ENCODE measurements at regions not wholly inside any gene's neighbourhood (a gene's known extent, or its start where the extent isn't known, plus 50 kb on each side); places are given as distances from the start of the nearest gene placed in this dataset.
"Not testable (repeated sequence)": the region's sequence is repeated elsewhere in the genome, so short reads cannot be mapped to it uniquely, and the experiment has no call there.

DNA sequence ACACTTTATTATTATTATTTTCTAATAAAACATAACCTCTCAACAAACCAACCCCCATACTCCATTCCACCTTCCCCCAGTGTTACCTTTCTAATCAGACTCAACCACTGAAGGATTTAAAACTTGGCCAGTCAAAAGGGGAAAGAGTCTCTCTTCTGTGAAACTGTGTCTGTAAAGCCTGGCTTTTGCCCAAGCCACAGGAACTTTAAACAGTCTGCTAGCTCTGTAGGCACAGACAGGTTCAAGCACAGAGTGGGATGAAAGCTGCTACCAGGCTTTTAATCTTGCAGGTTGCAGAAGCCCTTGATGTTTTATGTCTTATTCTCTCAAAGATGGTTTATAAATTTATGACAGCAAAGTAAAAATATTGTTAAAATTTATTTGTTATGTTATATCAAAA, 585.7 kb downstream of the TENT5A start:
- FAIRE-seq: no peak
- DNase-seq (ENCODE audit: insufficient read length, low spot score): no peak

DNA sequence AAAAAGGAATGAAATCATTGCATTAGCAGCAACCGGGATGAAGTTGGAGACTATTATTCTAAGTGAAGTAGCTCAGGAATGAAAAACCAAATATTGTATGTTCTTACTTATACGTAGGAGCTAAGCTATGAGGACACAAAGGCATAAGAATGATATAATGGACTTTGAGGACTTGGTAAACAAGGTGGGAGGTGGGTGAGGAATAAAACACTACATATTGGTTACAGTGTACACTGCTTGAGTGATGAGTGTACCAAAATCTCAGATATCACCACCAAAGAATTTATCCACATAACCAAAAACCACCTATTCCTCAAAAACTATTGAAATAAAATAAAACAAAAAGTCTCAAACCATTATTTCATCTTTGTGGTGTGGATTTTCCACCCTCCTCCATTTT, 593.5 kb downstream of the TENT5A start:
- DNase-seq (ENCODE audit: insufficient read length, low spot score) (no peak), FAIRE-seq (no peak)

DNA sequence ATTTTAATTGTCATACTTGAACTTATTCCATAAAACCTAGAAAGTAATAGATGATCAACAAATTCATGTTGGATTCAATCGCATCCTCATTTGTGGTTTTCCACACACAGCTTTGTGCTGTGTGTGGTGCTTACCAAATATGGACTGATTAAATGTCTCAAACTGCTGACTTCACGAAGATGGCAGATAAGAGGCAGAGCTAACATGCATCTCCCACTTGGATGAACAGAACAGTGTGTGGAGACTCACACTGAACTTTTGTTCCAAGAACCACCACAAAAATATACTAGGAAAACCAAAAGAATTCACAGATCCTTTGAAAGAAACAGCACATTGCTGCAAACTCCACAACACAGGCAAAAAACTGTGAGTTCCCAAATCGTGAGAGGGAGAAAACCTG, 603.7 kb downstream of the TENT5A start:
- FAIRE-seq: no peak
- DNase-seq (ENCODE audit: insufficient read length, low spot score): no peak

DNA sequence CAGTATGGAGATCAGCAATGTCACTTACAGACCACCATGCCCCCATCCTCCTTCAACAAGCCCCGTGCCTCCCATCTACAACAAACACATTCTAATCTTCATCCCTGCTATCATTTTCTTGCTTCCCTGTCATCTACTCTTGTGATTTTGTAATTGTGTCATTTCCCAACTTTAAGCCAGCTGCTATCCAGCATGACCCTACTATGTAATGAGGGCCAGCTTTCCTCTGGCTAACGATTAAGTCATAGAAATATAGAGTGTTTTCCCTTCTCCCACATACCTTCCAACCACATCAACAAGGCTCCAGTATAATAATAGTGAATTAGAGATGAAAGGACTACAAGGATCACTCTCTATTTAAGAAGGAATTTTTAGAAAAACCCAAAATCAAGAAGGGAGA, 607.0 kb downstream of the TENT5A start:
- DNase-seq (ENCODE audit: insufficient read length, low spot score): no peak
- FAIRE-seq: no peak

DNA sequence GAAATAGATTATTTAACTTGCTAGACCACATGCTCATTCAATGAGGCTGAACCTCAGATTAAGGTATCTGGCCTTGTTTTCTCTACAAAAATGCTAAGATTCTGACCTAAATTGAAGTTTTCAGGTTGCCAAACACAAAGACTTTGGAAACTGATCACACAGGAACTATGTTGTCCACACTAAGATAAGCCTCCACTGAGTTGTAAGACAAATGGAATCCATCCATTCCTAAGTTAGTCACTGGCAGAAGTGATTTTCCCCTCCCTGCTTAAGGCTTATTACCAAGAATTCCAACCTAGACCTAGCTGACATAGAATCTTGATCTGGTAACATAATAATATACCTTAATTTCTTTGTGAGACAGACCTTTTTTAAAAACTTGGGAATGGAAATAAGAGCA, 608.1 kb downstream of the TENT5A start:
- DNase-seq (ENCODE audit: insufficient read length, low spot score): no peak
- FAIRE-seq: no peak

DNA sequence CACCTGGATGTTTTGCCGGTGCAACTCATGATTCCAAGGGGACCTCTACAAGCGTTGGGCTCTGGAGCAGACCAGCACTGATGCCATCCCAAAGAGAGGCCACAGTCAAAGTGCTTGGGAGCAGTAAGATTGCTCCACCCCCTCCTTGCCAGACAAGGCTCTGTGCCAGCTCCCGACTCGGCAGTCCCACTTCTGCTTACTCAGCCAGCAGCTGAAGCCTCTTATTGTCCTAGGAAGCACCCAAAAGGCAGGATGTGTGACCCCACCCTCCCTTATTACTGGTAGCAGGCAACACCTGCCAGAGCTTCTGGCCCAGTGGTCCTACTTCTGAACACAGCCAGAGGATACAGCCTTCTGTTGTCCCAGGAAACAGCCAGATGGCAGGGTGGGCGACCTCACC, 614.2 kb downstream of the TENT5A start:
- no peak for DNase-seq (ENCODE audit: insufficient read length, low spot score)
- FAIRE-seq: no peak

DNA sequence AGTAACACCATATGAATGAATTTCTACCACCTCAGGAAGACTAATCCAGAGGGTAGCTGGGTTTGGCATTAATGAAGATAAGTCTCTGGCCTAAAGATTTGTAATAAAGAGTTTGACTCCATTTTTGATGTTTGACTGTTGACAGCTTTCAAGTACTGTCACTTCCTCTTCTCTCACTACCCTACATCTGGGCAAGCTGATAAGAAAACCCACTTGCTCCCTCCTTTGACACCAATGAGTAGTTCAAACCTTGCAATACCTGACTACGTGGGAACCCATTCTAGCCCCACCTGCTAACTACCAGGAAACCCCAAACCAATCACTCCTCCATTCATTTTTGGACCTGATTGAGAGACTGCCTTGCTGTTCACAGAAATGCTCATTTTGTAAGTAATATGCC, 621.5 kb downstream of the TENT5A start:
- DNase-seq (ENCODE audit: insufficient read length, low spot score) (no peak), FAIRE-seq (no peak)

DNA sequence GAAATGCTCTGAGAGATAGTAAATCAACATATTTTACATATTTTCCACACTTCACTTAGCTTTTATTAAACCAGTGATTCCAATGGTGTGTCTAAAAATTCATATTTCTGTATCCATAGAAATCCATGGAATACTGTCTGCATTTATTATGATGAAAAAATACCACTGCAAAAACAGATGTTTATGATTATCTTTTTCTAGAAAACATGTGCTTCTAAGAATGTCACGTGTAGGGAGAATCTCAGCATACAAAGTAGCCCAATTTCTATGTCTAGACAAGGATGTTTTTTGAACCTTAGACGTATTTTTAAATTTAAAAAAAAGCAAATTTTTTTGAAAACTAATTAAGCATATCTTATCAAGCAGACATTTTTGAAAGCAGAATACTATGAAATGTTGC, 622.4 kb downstream of the TENT5A start:
- FAIRE-seq (no peak), DNase-seq (ENCODE audit: insufficient read length, low spot score) (no peak)

DNA sequence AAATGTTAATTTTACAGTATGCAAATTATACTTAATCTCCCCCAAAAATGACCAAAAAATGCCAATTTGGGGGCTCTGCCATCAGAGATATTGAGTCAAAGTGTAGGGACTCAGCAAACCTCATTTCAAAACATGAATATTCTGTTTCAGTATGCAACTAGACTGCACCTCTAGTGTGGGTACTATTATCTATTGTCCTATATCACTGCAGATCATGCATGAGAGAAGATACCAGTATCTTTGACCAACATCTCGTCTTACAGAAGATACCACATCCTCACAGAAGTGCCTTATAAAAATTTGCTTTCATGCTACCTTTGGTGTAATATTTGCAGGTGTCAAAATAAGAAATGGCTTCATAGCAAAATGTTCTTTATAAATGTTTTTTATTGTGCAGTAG, 623.8 kb downstream of the TENT5A start:
- FAIRE-seq: no peak
- no peak for DNase-seq (ENCODE audit: insufficient read length, low spot score)

DNA sequence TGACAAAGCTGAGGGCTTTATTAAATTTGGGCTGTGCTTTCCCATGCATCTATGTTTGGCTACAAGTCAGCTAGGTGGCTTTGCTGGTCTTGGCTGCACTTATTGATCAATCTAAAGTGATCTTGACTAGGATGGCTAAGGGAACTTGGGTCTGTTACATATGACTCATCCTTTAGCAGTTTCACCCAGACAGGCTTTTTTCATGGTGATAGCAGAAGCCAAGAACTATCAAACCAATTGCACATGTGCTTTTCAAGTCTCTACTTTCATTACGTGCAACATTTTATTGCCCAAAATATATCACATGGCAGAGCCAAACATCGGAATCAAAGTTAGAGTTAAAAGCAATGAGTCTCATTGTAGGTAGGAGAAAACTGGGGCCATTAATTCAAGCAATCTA, 626.3 kb downstream of the TENT5A start:
- no peak for DNase-seq (ENCODE audit: insufficient read length, low spot score)
- no peak for FAIRE-seq

DNA sequence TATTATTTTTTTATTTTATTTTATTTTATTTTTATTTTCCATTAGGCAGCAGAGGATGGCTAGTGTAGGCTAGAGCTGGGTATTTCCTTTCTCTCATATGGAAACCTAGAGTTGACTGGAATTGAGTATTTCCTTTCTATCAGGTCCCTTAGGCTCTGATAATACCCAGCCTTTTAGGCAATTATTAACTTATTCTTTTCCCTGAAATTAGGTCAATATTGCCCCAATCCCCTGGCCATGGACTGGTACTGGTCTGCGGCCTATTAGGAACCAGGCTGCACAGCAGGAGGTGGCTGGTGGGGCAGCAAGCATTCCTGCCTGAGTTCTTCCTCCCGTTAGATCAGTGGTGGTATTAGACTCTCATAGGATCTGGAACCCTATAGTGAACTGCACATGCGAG, 632.2 kb downstream of the TENT5A start:
- DNase-seq (ENCODE audit: insufficient read length, low spot score): no peak
- no peak for FAIRE-seq

DNA sequence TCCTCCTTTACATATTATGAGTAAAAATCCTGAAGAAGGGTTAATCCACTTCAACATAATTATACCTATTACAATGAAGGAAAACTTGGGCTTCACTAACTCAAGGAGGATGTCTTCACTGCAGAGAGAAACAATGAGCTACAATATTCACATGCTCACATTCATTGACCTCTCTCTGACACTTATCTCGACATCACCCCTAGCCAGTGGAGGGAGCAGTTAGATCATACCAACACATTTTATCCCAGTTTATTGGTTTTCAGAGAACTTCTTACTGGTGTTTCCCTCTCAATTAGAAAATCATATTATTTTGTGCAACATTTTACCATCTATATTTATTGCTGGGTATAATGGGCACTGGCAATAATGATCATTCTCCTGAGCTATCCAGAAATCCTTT, 646.5 kb downstream of the TENT5A start:
- no peak for FAIRE-seq
- no peak for DNase-seq (ENCODE audit: insufficient read length, low spot score)

DNA sequence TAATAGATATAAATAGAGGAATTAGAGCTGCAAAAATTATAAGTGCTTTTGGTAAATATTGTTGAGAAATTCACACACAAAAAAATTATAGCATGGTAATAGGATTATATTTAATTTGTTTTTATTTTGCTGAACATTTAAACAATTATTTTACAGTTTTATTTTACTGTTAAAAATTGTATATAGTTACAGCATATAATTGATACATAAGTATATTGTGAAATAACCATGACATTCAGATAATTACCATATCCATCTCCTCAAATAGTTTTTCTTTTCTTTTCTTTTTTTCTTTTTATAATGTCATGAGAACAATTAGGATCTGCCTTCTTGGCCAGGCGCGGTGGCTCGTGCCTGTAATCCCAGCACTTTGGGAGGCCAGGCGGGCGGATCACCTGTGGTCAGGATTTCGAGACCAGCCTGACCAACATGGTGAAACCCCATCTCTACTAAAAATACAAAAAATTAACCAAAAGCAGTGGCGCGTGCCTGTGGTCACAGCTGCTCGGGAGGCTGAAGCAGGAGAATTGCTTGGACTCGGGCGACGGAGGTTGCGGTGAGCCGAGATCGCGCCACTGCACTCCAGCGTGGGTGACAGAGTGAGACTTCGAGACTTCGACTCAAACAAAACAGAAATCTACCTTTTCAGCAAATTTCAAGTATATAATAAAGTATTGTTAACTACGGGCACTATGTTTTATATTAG, 654.2 kb downstream of the TENT5A start:
- FAIRE-seq: no peak
- DNase-seq (ENCODE audit: insufficient read length, low spot score): no peak

DNA sequence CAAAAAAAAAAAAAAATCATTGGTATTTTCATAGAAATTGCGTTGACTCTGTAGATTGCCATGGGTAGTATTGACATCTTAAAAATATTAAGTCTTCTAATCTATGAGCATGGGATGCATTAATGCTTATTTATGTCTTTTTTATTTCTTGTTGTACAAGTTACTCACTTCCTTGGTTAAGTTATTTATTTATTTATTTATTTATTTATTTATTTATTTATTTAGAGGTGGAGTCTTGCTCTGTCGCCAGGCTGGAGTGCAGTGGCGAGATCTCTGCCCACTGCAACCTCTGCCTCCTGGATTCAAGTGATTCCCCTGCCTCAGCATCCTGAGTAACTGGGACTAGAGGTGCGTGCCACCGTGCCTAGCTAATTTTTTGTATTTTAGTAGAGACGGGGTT, 656.0 kb downstream of the TENT5A start:
- not testable (repeated sequence) for DNase-seq (ENCODE audit: insufficient read length, low spot score); FAIRE-seq

DNA sequence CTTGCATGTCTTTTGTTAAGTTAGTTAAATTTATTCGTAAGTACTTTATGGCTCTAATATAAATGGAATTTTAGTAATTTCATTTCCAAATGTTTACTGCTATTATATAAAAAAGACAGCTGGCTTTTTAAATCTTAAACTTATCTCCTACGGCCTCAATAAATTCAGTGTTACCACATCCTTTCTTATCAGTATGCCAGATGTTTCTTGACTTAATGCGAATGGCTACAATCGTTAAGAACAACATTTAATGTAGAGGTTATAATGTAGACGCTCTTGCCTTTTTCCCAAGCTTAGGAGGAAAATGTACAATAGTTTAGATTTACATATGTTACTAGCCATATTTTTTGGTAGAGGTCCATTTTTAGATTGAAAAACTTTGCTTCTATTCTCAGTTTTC, 659.4 kb downstream of the TENT5A start:
- no peak for DNase-seq (ENCODE audit: insufficient read length, low spot score)
- FAIRE-seq: no peak

DNA sequence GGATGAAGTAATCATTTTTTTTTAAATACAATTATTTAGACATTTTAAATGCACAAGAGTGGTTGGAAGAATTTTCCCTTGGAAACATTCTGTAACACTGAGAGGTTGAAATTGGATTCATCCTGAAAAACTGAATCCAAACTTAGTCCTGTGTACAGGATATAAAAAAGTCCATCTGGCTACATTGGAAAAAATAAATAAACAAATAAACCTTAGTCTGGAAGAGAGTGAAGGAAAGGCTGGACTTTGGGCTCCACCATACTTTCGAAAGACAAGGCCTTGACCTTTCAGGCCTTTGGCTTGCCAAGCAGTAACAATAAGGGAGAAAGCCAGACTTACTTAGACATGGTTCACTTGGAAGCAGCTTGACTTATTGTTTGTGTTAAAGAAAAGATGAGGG, 664.3 kb downstream of the TENT5A start:
- no peak for DNase-seq (ENCODE audit: insufficient read length, low spot score)
- FAIRE-seq: no peak

DNA sequence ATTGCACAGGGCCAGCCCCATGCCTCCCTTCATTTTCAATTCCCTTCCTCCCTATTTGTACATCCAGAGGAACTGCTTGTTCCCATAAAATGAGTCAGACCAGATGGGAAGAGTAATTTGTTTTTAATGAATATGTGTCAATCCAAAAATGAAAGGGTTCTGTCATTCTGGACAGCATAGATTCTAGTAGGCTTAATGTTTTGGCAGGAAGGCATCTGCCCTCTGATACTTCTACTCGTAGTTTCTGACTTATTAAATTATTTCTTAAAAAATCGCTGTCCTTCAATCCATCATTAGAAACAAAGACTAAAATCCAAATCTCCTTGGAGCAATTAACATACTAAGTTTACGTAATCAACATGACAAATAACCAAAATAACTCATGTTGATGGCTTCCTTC, 665.5 kb downstream of the TENT5A start:
- FAIRE-seq (no peak), DNase-seq (ENCODE audit: insufficient read length, low spot score) (no peak)

DNA sequence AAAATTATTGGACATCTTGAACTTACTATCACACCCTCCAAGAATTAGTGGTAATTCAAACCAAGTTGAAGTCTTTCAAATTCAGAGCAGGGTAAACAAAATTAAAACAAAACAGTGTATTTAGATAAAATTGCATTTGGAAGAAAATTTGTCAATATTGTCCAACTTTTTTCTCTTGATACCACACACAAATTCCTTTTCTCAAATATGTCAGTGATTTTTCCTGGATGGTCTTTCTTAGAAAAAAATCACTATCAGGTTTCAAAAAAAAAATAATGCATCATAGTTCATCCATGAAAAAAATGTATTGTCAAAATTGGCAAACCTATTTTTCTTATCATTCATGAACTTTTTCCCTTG, 667.1 kb downstream of the TENT5A start:
- DNase-seq (ENCODE audit: insufficient read length, low spot score) (no peak), FAIRE-seq (no peak)

DNA sequence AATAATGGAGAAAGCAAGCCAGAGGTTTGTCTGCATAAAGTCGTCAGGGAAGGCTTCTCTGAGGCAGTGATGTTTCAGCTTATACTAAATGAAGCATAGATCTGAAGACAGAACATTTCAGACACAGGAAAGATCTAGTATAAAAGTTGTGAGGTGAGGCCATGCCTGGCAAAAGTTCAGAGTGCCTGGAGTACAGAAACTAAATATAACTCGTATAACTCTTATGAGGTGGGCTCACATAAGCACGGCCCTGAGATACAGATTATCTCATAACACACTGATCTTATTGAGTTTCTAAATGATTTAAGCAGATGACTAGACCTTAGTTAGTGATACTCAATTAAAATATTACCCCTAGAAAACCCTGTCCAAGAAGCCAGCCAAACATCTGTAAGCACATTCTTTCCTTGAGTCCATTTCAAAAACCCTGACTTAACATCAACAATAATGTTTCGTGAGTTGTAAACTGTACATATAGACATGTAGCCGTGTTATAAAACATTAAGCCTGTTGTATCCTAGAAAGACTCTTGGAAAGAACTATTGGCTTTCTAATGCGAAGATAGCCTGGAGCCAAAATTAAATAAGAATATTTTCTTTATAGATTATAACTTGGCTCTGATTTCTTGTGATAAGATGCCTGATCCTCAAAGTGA, 667.6 kb downstream of the TENT5A start:
- FAIRE-seq (no peak), DNase-seq (ENCODE audit: insufficient read length, low spot score) (no peak)

DNA sequence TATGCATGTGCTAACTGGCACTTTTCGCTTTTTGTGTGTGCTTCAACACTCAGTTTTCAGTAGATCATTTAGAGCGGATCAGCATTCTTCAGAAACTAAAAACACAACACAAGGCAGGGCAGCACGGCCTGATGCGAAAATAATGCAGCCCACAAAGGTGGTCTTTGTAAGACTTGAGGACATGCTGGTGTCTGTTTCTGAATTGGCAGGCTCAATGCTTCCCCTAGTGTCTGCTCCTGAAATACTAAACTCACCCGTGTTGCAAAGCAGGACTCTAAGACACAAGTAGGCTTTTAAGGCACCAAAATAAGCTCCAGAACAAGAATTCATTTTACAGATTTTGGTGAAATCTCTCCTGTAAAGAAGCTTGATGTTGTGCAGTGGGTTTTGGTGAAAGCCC, 676.5 kb downstream of the TENT5A start:
- DNase-seq (ENCODE audit: insufficient read length, low spot score) (no peak), FAIRE-seq (no peak)

DNA sequence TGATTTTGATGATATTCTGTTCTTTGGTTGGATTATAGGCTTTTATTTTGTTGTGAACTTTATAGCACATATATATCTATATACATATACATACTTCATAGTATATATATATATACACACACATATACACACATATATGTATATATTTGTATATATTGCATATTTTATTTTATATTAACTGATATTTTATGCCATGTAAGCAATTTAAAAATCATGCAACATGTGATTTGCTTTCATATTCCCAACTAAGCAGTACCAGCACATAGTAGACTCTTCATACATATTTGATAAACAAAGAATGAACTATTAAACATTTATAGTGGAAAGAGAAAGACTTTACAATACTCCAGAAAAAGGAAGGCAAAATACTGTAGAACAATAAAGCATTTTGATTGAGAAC, 679.2 kb downstream of the TENT5A start:
- DNase-seq (ENCODE audit: insufficient read length, low spot score): no peak
- FAIRE-seq: no peak

DNA sequence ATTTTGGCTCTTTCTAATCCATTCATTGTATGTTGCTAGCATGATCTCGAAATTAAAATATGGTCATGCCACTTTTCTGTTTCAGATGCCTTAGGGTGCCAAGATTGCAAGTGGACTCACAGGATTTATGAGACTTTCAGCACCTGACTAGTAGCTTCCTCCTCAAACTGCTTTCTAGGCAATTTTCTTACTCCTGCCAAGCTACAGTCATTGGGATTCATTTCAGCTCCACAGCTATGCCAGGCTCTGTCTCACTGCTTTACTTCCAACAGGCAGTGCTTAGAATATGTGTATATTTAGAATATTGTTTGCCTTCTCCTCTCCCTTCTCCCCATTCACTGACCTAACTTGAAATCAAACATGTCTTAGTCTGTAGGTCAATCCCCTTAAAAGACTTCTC, 681.4 kb downstream of the TENT5A start:
- DNase-seq (ENCODE audit: insufficient read length, low spot score) (no peak), FAIRE-seq (no peak)

DNA sequence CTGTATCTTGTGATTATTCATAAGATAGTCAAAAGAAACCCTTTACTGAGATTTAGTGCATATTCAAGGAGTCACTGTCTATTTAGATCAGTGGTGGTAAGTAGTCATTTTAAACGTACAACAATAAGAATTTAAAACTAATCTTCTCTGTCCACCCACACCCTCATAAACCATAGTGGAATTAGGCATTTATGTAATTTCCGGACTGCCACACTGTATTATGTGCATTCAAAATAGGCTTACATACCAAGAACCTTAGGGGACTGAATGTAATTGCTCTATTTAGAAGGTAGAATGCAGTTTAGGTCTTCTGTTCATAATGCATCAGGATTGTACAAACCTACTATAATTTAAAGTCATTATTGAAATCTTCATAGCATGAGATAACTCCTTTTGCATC, 685.4 kb downstream of the TENT5A start:
- DNase-seq (ENCODE audit: insufficient read length, low spot score) (no peak), FAIRE-seq (no peak)
